ENCODE measurements at regions not wholly inside any gene's neighbourhood (a gene's known extent, or its start where the extent isn't known, plus 50 kb on each side); places are given as distances from the start of the nearest gene placed in this dataset.

GRCh38 chr12:127548123-127548553, 718.8 kb upstream of the TMEM132C start:
- no peaks in the 10 kb centered on the region for H3K9me2 ChIP-seq (ENCODE audit: insufficient read depth)
- H4K20me1 ChIP-seq (replicated peaks; ENCODE audit: insufficient read depth) = no peaks in the 10 kb centered on the region
- peak overlapping the region; percentile 56; the same call in 1 of the 2 replicates for H2AFZ ChIP-seq
- Mint-ChIP-seq H3K4me3 (no peak overlapping the region), H3K4me1 (no peaks in the 10 kb centered on the region), H3K9me3 (peaks cover 88% of the 10 kb centered on the region), H3K27me3 (ENCODE audit: insufficient read depth, low read depth, poor library complexity) (peaks cover 2% of the 10 kb centered on the region), H3K36me3 (ENCODE audit: low read depth) (peaks cover 32% of the 10 kb centered on the region), H3K27ac (no peak overlapping the region)
- no peak overlapping the region for H3K4me3 ChIP-seq
- DNase-seq (ENCODE audit: low spot score) (peak; percentile 5), ATAC-seq (no peak)
- no peaks in the 10 kb centered on the region for H3F3A ChIP-seq (replicated peaks; ENCODE audit: low read depth)
- no peaks in the 10 kb centered on the region for H3K27me3 ChIP-seq (ENCODE audit: insufficient read depth)
- no peak overlapping the region for H3K27ac ChIP-seq (ENCODE audit: low read depth)
- no peaks in the 10 kb centered on the region for H3K79me2 ChIP-seq (replicated peaks; ENCODE audit: insufficient read depth)
- no peaks in the 10 kb centered on the region for H3K36me3 ChIP-seq (ENCODE audit: insufficient read depth)
- no peak for TF ChIP-seq EZH2phosphoT487 (IDR thresholded peaks at IDR 0.05; ENCODE audit: unreplicated experiment)
- no peak for TF ChIP-seq POLR2AphosphoS5 (IDR thresholded peaks at IDR 0.05; ENCODE audit: low read depth)
- no peak for TF ChIP-seq REST (IDR thresholded peaks at IDR 0.05; ENCODE audit: unreplicated experiment)
- TF ChIP-seq CREB1 (CRISPR knock-in tag; IDR thresholded peaks at IDR 0.05; ENCODE audit: low read depth) = no peak
- TF ChIP-seq, protein P1, sequence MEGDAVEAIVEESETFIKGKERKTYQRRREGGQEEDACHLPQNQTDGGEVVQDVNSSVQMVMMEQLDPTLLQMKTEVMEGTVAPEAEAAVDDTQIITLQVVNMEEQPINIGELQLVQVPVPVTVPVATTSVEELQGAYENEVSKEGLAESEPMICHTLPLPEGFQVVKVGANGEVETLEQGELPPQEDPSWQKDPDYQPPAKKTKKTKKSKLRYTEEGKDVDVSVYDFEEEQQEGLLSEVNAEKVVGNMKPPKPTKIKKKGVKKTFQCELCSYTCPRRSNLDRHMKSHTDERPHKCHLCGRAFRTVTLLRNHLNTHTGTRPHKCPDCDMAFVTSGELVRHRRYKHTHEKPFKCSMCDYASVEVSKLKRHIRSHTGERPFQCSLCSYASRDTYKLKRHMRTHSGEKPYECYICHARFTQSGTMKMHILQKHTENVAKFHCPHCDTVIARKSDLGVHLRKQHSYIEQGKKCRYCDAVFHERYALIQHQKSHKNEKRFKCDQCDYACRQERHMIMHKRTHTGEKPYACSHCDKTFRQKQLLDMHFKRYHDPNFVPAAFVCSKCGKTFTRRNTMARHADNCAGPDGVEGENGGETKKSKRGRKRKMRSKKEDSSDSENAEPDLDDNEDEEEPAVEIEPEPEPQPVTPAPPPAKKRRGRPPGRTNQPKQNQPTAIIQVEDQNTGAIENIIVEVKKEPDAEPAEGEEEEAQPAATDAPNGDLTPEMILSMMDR (conservative IDR thresholded peaks at IDR 0.05; ENCODE audit: low read depth in 2 of 2) = no peak
- no peak for TF ChIP-seq EZH2 (IDR thresholded peaks at IDR 0.05; ENCODE audit: low read depth, unreplicated experiment)
- TF ChIP-seq ETS1 (IDR thresholded peaks at IDR 0.05) = no peak
- no peak for TF ChIP-seq STAT1 (IDR thresholded peaks at IDR 0.05; ENCODE audit: unreplicated experiment)
- TF ChIP-seq JUNB (IDR thresholded peaks at IDR 0.05; ENCODE audit: unreplicated experiment) = no peak
- TF ChIP-seq ZNF114 (CRISPR knock-in tag; IDR thresholded peaks at IDR 0.05) = no peak
- TF ChIP-seq, protein P2, sequence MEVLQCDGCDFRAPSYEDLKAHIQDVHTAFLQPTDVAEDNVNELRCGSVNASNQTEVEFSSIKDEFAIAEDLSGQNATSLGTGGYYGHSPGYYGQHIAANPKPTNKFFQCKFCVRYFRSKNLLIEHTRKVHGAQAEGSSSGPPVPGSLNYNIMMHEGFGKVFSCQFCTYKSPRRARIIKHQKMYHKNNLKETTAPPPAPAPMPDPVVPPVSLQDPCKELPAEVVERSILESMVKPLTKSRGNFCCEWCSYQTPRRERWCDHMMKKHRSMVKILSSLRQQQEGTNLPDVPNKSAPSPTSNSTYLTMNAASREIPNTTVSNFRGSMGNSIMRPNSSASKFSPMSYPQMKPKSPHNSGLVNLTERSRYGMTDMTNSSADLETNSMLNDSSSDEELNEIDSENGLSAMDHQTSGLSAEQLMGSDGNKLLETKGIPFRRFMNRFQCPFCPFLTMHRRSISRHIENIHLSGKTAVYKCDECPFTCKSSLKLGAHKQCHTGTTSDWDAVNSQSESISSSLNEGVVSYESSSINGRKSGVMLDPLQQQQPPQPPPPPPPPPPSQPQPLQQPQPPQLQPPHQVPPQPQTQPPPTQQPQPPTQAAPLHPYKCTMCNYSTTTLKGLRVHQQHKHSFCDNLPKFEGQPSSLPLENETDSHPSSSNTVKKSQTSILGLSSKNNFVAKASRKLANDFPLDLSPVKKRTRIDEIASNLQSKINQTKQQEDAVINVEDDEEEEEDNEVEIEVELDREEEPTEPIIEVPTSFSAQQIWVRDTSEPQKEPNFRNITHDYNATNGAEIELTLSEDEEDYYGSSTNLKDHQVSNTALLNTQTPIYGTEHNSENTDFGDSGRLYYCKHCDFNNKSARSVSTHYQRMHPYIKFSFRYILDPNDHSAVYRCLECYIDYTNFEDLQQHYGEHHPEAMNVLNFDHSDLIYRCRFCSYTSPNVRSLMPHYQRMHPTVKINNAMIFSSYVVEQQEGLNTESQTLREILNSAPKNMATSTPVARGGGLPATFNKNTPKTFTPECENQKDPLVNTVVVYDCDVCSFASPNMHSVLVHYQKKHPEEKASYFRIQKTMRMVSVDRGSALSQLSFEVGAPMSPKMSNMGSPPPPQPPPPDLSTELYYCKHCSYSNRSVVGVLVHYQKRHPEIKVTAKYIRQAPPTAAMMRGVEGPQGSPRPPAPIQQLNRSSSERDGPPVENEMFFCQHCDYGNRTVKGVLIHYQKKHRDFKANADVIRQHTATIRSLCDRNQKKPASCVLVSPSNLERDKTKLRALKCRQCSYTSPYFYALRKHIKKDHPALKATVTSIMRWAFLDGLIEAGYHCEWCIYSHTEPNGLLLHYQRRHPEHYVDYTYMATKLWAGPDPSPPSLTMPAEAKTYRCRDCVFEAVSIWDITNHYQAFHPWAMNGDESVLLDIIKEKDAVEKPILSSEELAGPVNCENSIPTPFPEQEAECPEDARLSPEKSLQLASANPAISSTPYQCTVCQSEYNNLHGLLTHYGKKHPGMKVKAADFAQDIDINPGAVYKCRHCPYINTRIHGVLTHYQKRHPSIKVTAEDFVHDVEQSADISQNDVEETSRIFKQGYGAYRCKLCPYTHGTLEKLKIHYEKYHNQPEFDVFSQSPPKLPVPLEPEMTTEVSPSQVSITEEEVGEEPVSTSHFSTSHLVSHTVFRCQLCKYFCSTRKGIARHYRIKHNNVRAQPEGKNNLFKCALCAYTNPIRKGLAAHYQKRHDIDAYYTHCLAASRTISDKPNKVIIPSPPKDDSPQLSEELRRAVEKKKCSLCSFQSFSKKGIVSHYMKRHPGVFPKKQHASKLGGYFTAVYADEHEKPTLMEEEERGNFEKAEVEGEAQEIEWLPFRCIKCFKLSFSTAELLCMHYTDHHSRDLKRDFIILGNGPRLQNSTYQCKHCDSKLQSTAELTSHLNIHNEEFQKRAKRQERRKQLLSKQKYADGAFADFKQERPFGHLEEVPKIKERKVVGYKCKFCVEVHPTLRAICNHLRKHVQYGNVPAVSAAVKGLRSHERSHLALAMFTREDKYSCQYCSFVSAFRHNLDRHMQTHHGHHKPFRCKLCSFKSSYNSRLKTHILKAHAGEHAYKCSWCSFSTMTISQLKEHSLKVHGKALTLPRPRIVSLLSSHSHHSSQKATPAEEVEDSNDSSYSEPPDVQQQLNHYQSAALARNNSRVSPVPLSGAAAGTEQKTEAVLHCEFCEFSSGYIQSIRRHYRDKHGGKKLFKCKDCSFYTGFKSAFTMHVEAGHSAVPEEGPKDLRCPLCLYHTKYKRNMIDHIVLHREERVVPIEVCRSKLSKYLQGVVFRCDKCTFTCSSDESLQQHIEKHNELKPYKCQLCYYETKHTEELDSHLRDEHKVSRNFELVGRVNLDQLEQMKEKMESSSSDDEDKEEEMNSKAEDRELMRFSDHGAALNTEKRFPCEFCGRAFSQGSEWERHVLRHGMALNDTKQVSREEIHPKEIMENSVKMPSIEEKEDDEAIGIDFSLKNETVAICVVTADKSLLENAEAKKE (CRISPR knock-in tag; IDR thresholded peaks at IDR 0.05) = no peak
- no peak for TF ChIP-seq NANOG (IDR thresholded peaks at IDR 0.05; ENCODE audit: borderline replicate concordance)
- no peak for TF ChIP-seq ZNF331 (CRISPR knock-in tag; IDR thresholded peaks at IDR 0.05; ENCODE audit: low read depth)
- no peaks in the 10 kb centered on the region; the same call in 1 of the 2 replicates for H3K4me1 ChIP-seq (ENCODE audit: insufficient read depth)
- no peak overlapping the region for H3K4me2 ChIP-seq
